DND-41 (cell line): ENCODE measurements at regions not wholly inside any gene's neighbourhood (a gene's known extent, or its start where the extent isn't known, plus 50 kb on each side); places are given as distances from the start of the nearest gene placed in this dataset.

Experiments used
- ATAC-seq: fragments of 200-7000 bp; cut with Tn5 transposase; 3 replicates; pipeline ENCODE4 v1.9.1; 2021; ENCODE audit warnings: low read depth; ENCODE audit not compliant: insufficient read depth
- DNase-seq: peaks from one replicate; pipeline ENCODE4 v3.0.0-alpha.2; 2020
- H2AFZ ChIP-seq: 2 replicates; pipeline ENCODE4 v1.6.0; 2012; ENCODE audit warnings: low read depth, low read length
- H3K27ac ChIP-seq: 2 replicates; pipeline ENCODE4 v1.5.1; 2012; ENCODE audit warnings: low read length, inconsistent platforms
- H3K27me3 ChIP-seq: fragments of 200-600 bp; sonication (generic); 2 replicates; pipeline ENCODE4 v1.6.0; 2012; ENCODE audit warnings: low read length, mild to moderate bottlenecking, inconsistent platforms; ENCODE audit not compliant: insufficient read depth, poor library complexity
- H3K36me3 ChIP-seq: 2 replicates; pipeline ENCODE4 v1.5.1; 2012; ENCODE audit warnings: low read length, inconsistent platforms; ENCODE audit not compliant: insufficient read depth
- H3K4me1 ChIP-seq: 2 replicates; pipeline ENCODE4 v1.5.1; 2012; ENCODE audit warnings: mild to moderate bottlenecking, low read length; ENCODE audit not compliant: insufficient read depth
- H3K4me2 ChIP-seq: 2 replicates; pipeline ENCODE4 v1.6.0; 2012; ENCODE audit warnings: mild to moderate bottlenecking, moderate library complexity, low read length, inconsistent platforms; ENCODE audit not compliant: insufficient read depth
- H3K4me3 ChIP-seq, 2 experiments: fragments of 200-600 bp in 1 of 2; shearing (Covaris generic) in 1 of 2; 2 replicates each; pipeline ENCODE4 v1.5.1; 2012 to 2016; ENCODE audit warnings: inconsistent platforms in 2 of 2, low read length in 2 of 2, mild to moderate bottlenecking in 2 of 2, low read depth in 1 of 2, moderate library complexity in 1 of 2
- H3K79me2 ChIP-seq: 2 replicates; pipeline ENCODE4 v1.6.0; 2012; ENCODE audit warnings: low read length, inconsistent platforms; ENCODE audit not compliant: insufficient read depth
- H3K9ac ChIP-seq: 2 replicates; pipeline ENCODE4 v1.6.0; 2012; ENCODE audit warnings: low read depth, mild to moderate bottlenecking, inconsistent platforms, low read length, moderate library complexity
- H3K9me3 ChIP-seq: 2 replicates; pipeline ENCODE4 v1.5.1; 2012; ENCODE audit warnings: low read length, moderate library complexity, mild to moderate bottlenecking, inconsistent platforms; ENCODE audit not compliant: insufficient read depth, severe bottlenecking
- H4K20me1 ChIP-seq: 2 replicates; pipeline ENCODE4 v1.6.0; 2012; ENCODE audit warnings: low read length; ENCODE audit not compliant: insufficient read depth
- CTCF ChIP-seq: IDR thresholded peaks from 2 replicates; pipeline ENCODE4 v1.5.1; 2012; ENCODE audit warnings: borderline replicate concordance, low read length, moderate library complexity, mild to moderate bottlenecking; ENCODE audit not compliant: poor library complexity, severe bottlenecking; ENCODE audit errors: extremely low read depth
- EZH2 ChIP-seq: IDR thresholded peaks from 3 replicates; pipeline ENCODE4 v1.6.1; 2012; ENCODE audit warnings: borderline replicate concordance, low read depth, mild to moderate bottlenecking, moderate library complexity, low read length, inconsistent platforms; ENCODE audit not compliant: severe bottlenecking

- H3K9ac ChIP-seq = no peak overlapping the region
- DNase-seq (no peak), ATAC-seq (no peak)
- no peak overlapping the region for H3K4me2 ChIP-seq
- H3K27me3 ChIP-seq = no peaks in the 10 kb centered on the region
- no peak overlapping the region for H3K4me3 ChIP-seq
- H3K36me3 ChIP-seq = no peaks in the 10 kb centered on the region
- H4K20me1 ChIP-seq = no peaks in the 10 kb centered on the region
- H2AFZ ChIP-seq = no peak overlapping the region
- no peak overlapping the region for H3K27ac ChIP-seq
- no peaks in the 10 kb centered on the region for H3K79me2 ChIP-seq
- H3K9me3 ChIP-seq = no peaks in the 10 kb centered on the region
- TF ChIP-seq CTCF = no peak
- no peak for TF ChIP-seq EZH2
- no peaks in the 10 kb centered on the region for H3K4me1 ChIP-seq
Measured at GRCh38 chr2:122795763-122796162, 1040.3 kb downstream of the TSN start.

- H3K4me1 ChIP-seq = no peaks in the 10 kb centered on the region
- no peak for ATAC-seq
- no peak overlapping the region for H2AFZ ChIP-seq
- DNase-seq = no peak
- H3K27ac ChIP-seq = no peak overlapping the region
- no peak overlapping the region for H3K4me3 ChIP-seq
- no peaks in the 10 kb centered on the region for H3K36me3 ChIP-seq
- TF ChIP-seq EZH2 (no peak), CTCF (no peak)
- H3K27me3 ChIP-seq = no peaks in the 10 kb centered on the region
- no peak overlapping the region for H3K9ac ChIP-seq
- no peaks in the 10 kb centered on the region for H3K9me3 ChIP-seq
- no peak overlapping the region for H3K4me2 ChIP-seq
- no peaks in the 10 kb centered on the region for H3K79me2 ChIP-seq
- no peaks in the 10 kb centered on the region for H4K20me1 ChIP-seq
Measured at GRCh38 chr2:122799391-122799790, 1043.9 kb downstream of the TSN start.

GRCh38 chr2:122800781-122801180, 1045.3 kb downstream of the TSN start:
- Histone ChIP-seq H3K9me3 (no peaks in the 10 kb centered on the region), H2AFZ (no peak overlapping the region), H3K4me1 (no peaks in the 10 kb centered on the region), H3K27me3 (no peaks in the 10 kb centered on the region), H3K36me3 (no peaks in the 10 kb centered on the region), H3K4me2 (no peak overlapping the region), H3K79me2 (no peaks in the 10 kb centered on the region), H3K4me3 (no peak overlapping the region), H3K9ac (no peak overlapping the region), H4K20me1 (no peaks in the 10 kb centered on the region), H3K27ac (no peak overlapping the region)
- no peak for DNase-seq
- TF ChIP-seq CTCF (no peak), EZH2 (no peak)
- no peak for ATAC-seq

- Histone ChIP-seq H3K9me3 (no peaks in the 10 kb centered on the region), H3K27ac (no peak overlapping the region), H3K27me3 (no peaks in the 10 kb centered on the region), H3K4me3 (no peak overlapping the region), H2AFZ (no peak overlapping the region), H4K20me1 (no peaks in the 10 kb centered on the region), H3K4me2 (no peak overlapping the region), H3K79me2 (no peaks in the 10 kb centered on the region), H3K9ac (no peak overlapping the region), H3K36me3 (no peaks in the 10 kb centered on the region), H3K4me1 (no peaks in the 10 kb centered on the region)
- no peak for DNase-seq
- TF ChIP-seq EZH2 = no peak
- no peak for TF ChIP-seq CTCF
- no peak for ATAC-seq
Measured at GRCh38 chr2:122804494-122804893, 1049.0 kb downstream of the TSN start.
